ENCODE measurements at regions not wholly inside any gene's neighbourhood (a gene's known extent, or its start where the extent isn't known, plus 50 kb on each side); places are given as distances from the start of the nearest gene placed in this dataset.

DNA sequence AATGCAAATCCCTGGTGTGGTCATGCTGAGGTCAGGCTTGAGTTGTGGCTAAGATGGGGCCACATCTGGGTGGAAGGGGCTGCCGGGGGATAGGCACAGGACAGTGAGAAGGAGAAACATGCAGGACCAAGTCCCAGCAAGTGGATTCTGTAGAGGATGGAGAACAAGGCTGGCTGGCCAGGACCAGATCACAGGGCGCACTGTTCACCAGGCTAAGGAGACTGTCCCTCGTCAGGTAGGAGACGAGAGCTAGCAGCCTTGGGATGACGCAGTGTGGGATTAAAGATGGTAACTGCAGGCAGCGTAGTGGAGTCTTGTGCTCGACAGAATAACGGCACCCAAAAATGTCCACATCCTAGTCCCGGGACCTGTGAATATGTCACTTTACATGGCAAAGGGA lies 336.1 kb downstream of the BCL11B start:
- no peak for DNase-seq (ENCODE audit: low read depth in 3 of 3, low spot score in 1 of 3)

DNA sequence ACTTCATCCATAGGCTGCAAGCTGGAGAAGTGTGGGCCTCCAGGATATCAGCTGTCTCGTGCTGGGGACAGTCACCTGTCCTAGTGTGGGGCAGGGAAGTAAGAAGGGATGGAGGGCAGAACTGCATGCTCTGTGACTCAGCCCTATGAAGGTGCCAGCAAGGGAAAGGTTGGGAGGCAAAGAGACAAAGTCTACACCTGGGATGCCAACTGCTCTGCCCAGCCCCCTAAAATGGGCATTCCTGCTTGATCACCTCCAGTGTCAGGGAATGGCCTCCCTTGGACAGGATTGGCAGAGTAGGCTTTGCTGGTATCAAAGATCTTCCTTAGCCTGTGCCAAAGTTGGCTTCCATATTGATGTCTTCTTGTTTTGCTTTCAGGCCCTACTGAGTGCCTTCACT lies 335.0 kb downstream of the BCL11B start:
- DNase-seq (ENCODE audit: low read depth in 3 of 3, low spot score in 1 of 3), result no peak

DNA sequence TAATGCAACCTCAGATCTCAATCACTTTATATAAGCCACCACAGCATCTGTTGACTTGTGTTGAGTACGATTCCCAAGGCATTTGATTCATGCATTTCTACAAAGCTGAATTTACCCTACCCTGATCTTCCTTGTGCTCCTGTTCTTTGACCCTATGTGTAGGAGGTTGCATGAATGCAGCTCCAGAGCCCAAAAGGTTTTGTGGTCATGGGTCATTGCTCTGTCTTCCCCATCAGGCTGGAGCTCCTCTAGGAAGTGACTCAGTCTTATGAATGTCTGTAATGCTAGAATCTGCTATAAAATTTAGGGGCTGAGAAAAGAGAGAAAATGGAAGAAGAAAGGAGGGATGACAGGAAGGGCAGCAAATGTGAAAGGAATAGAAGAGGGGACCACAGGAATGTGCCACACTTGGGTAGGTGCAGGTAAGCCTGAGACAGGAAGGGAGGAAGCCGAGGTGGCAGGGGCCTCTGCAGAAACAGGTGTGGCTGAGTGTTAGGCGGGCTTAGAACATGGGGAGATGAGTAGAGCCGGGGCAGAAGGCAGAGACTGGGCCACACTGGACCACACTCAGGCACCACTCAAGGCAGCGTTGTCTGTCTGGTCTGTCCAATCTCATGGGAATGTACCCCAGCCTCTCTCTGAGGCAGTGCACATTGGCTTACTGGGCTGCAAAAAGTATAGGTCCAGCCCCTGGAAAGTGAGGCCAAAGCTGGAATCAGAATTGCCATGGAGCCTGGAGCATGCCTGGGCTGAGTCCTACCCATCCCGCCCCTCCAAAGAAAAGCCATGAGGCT lies 334.1 kb downstream of the BCL11B start:
- no peak for DNase-seq (ENCODE audit: low read depth in 3 of 3, low spot score in 1 of 3)

DNA sequence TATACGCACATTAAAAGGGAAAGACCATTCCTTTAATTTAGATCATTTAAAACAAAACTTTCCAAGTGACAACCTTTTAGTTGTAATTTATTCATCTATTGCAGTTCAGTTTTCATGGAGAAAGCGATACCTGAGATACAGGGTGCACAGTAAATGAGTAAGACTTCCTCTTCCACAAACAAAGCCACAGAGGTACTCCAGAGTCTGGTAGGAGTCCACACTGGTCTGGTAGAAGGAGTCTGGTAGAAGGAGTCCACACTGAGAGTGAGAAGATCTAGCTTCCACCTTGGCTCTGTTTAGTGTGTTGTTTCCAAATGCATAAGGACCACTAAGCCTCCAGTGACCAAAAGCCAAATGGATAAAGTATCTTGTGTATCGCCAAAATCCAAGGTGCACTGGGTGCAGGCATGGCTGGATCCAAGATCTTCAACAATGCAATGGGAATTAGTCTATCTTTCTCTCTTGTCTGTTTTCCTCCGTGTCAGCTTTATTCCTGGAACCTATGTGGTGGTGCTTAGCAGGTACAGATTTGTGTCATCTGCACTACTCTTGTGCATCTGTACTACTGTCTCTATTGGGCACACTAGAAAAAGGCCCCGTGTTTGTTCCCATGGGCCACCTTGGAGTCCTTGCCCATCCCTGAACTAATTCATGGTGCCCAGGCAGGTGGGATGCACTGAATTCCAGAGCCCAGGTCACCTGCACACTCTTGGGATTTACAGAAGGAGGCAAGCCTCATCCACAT lies 331.1 kb downstream of the BCL11B start:
- no peak for DNase-seq (ENCODE audit: low read depth in 3 of 3, low spot score in 1 of 3)

DNA sequence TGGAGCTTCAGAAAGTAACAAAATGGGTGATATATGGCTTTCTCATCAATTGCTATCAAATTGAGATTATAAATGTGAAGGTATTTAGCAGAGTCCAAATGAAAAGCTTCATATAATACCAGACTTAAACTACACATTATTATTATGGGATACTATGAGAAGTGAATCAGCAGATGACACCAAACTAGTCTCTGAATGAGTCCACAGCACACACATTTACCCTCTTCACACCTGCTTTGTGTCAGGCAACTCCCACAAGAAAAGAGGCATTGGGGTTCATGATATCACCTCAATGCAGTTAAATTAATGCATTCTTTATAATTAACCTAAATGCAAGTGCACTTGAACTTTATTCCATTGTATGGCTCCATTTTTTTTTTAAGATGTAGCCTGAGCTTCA lies 330.5 kb downstream of the BCL11B start:
- no peak for DNase-seq (ENCODE audit: low read depth in 3 of 3, low spot score in 1 of 3)

DNA sequence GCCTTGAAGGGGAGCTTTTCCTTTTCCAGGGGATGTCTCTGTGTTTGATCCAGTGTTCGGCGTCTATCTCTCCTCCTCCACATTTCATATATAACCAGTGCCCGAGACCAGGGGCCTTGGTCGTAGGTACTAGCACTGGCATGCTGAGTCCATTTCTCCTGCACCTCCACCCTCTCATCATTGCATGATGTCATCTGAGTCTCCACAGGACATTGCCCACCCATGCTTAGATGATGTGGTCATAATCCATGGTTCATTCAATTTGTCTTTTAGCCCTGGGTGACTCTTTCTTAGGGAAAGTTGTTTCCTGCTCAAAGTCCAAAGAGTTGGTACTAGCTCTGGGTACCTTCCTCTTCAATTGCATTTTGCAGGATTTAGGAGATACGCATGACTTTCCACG lies 328.1 kb downstream of the BCL11B start:
- no peak for DNase-seq (ENCODE audit: low read depth in 3 of 3, low spot score in 1 of 3)

DNA sequence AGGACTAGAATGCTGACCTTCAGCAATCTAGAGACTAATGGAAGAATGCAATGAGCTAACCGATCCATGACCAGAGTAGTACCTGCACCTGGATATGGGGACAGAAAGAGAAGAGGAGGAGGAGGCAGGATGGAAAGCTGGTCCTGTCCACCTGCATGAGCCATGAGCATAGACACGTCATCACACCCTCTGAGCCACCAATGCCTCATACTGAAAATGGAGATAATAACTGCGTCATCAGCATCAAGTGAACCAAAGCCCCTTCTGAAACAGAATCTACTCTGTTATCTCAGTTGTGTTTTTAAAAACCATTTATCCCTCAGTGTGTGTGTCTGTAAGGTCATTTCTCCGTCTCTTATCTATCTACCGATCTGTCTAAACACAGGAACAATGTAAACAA lies 327.0 kb downstream of the BCL11B start:
- DNase-seq (ENCODE audit: low read depth in 3 of 3, low spot score in 1 of 3), result no peak

DNA sequence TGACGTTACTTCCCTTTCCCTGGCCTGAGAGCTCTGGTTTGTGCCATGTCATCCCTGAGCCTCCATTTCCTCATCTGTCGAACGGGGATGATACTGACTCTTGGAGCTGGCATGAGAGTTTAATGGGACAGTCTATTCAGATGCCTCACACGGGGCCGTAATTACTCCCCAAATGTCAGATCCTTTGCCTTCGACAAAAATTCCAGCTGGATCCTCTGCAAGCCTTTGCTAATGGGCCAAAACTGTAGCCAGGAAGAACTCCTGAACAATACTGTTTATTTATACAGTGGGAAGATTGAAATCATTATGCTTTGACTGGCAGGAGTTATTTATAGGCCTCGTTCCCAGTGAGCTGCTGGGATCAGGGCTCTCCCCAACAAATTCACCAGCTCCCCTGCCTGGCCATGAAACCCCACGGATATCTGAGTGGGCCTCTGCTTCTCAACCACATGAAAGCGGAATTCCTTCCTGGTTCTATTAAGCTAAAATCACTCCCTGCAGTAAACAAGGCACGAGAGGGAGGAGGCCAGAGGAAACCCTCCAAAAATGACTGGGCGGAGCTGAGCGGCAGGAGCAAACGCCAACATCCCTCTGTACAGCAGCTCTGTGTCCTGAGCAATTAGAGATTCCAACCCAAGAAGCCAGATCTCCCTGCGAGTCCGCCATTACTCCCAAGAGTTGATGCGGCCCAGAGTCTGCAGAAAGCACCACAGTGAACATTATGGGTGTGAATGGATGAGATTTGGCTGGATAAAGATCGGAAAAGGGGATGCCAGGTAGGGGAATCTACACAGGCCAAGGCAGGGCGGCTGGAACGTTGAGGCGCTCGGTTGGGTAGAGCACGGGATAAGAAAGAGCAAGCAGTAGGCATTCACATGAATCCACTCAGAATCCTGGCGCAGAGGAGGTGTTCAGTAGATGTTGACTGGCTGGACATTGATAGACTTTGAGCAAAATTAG lies 326.1 kb downstream of the BCL11B start:
- no peak for DNase-seq (ENCODE audit: low read depth in 3 of 3, low spot score in 1 of 3)

DNA sequence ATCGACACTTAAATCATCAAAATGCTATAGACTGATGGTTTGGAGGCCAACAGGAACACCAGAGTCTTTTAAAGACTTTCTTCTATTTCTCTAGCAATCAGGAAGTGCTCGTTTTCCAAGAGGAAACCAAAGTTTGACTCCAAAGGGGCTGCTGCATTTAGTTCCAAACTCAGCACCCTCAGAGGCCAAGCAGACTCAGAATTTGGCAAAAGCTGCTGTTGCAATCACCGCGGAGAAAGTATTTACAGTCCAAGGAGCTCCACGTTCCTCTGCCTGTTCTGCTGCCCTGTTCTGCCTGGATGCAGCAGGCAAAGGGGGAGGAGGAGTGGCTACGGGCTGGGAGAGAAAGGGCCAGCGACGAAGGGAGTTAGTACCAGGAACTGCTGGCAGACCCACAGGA lies 325.1 kb downstream of the BCL11B start:
- DNase-seq (ENCODE audit: low read depth in 3 of 3, low spot score in 1 of 3), result no peak

DNA sequence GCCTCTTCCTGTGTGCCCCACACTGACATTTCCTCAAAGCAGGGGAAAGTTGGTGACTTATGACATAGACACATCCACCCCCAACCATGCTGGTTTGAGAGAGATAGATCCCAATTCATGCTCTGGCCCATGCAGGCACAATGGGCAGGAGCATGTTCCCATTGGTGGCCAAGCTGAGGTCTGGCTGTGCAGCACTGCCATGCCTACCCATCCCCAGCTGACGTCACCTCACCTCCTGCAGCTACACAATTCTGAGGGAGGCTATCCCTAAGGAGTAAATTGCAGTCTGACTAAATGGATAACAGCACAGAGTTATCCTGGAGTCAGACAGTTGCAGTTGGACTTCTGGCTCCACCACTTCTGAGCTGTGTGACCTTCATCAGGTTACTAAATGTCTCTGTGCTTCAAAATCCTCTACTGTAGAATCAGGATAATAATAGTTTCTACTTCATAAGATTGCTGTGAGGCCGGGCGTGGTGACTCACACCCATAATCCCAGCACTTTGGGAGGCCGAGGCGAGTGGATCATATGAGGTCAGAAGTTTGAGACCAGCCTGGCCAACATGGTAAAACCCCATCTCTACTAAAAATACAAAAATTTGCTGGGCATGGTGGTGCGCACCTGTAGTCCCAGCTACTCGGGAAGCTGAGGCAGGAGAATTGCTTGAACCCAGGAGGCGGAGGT lies 323.9 kb downstream of the BCL11B start:
- DNase-seq (ENCODE audit: low read depth in 3 of 3, low spot score in 1 of 3), result no peak

DNA sequence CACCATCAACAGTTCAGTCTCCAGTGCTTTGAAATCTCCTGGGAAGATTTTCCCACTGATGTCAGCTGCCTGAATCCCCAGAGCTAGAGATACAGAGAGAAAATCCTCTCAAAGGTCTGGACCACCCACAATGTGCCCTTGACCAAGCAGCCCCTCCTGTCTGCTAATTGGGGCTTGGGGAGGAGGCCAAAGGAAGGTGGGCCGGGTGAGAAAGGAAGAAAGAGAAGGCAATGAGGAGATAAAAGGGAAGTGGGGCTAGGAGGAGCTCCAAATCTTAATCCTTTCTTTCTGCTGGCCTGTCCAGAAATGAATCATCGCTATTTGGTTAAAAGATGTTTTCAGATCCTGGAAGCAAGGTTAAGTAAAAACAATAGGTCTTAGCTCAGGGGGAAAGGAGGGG lies 322.9 kb downstream of the BCL11B start:
- DNase-seq (ENCODE audit: low read depth in 3 of 3, low spot score in 1 of 3), result no peak

DNA sequence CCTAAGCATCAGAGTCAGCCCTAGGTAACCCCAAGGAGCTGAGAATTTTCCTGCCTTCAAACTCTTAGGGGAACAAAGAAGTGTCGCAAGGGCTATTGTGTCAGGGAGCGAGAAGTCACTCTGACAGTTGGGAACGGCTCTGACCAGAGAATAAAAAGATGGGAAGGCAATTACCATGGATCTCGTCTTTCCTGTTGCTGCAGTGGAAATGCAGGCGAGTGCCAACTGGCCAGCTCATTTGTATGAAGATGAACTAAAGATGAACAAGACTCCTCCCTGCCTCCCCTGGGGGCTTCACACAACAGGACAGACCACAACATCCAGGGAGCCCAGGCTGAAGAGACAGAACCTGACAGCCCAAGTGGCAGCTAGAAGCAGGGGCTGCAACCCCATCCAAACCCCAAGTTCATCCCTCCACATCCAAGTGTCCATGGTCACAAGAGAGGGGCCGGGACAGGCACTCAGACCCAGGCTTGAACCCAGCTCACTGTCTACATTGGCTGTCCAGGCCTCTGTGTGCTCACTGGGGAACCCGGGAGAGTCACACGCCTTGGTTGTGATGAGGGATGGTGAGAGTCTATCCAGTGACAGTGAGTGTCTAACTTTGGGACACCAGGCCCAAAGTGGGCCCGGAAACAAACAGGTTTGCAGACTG lies 322.4 kb downstream of the BCL11B start:
- DNase-seq (ENCODE audit: low read depth in 3 of 3, low spot score in 1 of 3), result no peak

DNA sequence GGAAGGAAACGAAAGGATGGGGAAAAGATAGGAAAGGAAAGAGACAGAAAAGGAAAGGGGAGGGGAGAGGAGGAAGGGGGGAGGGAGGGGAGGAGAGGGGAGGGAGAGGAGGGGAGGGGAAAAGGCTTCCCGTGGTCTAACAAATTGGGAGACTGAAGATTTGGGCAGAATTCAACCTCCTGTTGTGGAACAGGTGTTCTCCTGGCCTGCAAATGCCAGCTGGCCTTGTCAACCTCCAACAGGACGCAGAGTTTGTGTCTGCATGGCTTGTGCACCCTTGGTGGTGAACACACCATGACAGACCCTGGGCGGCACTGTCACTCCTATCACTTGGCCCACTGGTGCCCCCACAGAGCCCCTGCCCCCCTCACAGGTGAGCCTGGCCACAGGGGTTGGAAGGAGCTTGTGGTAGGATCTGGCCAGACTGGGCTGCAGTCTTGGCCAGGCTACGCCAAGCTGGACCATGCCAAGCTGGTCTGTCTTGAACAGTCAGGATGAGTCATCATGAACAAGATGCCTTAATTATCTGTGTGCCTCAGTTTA lies 321.6 kb downstream of the BCL11B start:
- DNase-seq (ENCODE audit: low read depth in 3 of 3, low spot score in 1 of 3), result no peak

DNA sequence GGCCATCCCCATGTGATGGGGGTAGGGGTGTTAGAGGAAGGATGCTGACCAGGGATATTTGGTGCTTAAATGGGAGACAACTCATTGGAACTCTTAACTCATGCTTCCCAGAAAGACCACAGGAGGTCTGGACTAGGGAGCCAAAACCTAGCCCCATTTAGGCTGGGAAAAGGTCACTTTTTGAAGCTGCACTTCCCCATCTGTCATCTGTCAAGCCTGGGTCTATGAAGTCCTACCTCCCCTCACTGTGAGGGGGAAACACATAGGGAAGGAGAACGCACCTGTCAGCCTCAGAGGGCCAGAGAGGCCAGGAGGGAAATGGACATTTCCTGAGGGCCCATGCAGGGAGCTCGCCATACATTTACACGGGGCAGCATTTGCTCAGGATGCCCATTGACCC lies 321.0 kb downstream of the BCL11B start:
- no peak for DNase-seq (ENCODE audit: low read depth in 3 of 3, low spot score in 1 of 3)

DNA sequence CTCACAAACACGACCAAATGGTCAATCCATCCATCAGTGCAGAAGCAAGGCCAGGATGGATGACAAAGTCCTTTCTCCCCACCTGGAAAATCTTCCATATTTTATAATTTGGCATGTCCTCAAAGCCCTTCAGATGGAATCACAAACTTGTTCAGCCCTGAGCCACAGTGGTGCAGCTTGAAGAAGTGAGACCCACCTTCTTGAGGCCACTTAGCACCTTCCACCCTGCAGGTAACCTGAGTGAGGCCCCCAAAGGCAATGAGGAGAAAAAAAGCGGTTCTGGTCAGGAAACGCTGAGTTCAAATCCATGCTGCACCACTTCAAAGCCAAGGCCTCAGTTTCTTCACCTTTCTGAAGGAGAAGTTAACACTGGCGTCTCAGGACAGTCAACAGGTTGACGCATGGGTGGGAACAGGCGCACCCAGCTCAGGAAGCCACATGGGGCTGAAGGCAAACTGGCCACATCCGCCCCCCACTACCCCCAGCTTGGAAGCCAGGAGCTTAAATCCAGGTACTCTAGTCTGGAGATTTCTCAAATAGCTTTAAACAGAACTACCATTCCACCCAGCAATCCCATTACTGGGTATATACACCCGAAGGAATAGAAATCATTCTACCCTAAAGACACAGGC lies 320.4 kb downstream of the BCL11B start:
- DNase-seq (ENCODE audit: low read depth in 3 of 3, low spot score in 1 of 3), result no peak

DNA sequence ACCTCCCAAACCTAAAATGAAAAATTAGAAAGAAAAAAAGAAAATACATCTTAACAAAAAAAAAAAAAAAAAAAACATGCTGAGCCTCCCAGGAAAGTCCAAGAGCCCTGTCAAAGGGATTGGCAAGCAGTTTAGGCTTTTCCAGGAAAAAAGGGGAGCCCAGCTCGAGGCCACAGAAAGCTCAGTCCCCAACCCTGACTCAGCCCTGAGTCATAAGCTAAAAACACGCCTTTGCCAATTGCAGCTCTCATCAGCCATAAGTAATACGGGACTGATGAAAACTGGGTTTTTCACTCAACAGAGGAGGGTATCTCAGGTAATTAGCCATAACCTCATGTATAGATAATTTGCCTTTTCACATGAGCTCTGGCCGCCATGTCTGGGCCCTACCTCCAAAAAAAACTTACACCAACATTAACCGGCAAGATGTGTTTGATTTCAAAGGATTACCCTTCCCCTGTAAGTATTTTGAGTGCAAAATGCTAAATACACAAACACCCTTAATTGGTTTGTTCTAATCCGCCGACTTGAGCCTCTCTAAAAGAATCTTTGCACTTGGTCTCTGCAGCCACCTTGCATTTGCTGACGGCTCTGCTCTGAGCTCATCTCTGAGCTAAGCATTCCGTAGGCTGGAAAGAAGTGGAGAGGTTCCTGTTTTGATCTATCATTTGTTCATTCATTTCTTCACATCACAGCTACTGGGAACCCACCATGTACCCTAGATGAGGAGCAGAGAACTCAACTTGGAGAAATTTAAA lies 319.2 kb downstream of the BCL11B start:
- DNase-seq (ENCODE audit: low read depth in 3 of 3, low spot score in 1 of 3), result no peak

DNA sequence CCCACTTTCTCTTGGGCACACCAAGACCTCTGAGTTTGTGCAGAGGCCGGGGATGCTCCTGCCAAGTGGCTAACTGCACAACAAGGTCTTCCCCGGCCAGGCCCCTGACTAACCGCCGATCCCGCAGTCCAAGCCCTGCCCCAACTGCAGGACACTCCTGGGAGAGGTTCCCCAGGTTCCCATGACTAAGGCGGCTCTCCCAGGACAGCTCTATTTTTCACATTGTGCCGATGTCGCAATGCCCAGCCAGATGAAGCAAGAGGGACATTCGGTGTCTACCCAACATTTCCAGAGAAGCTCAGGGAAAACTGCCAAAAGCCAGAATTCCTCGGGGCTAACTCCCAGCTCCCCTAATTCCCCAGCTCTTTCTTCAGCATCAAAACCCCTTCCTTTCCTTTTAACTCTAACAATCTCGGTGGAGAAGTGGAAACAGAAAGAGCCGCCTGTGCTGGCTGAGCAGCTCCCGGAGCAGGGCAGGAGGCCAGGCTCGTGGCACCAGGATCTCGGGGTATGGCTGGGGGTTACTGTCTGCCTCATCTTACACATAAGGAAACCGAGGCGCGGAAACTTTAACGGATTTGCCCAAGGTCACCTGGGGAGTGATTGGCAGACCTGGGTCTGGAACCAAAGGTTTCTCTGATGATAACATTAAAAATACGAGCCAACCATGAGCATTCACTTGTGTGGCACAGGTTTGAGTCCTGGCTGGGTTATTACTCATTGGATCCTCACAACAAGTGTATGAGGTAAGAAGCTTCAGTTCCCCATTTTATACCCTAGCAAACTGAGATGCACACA lies 318.2 kb downstream of the BCL11B start:
- DNase-seq (ENCODE audit: low read depth in 3 of 3, low spot score in 1 of 3), result no peak

DNA sequence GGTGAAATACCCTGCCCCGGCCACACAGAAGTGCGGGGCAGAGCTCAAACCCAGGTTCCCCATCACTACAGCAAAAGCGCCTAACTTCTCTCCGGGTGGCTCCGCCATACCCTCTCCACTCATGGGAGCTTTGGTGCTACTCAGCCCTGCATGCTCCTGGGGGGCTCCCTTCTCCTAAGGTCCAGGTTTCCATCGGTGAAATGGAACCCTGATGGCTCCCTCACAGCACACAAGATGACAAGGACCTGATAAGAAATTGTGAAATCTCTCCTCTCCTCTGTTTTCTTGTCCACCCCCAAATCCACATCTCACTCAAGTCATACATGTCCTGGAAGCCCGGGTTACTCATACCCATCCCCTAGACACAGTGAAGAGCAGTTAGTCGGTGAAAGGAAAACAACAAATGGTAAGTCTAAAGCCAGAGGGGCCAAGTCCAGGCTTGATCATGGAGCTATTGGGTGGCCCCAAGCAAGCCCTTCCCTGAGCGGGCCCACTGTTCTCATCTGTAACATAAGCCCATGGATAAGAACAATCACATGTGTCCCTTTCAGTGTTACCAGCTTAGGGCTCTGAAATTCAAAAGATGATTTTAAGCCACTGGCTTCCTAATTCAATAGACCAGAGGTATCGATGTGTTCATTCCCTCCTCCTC lies 317.5 kb downstream of the BCL11B start:
- no peak for DNase-seq (ENCODE audit: low read depth in 3 of 3, low spot score in 1 of 3)

Data from stimulated activated CD4-positive, alpha-beta T cell treated with anti-CD3 and anti-CD28 coated beads, TNF-alpha, amount 100 ng/mL, for 1 hour (primary cell).